HG02571 (cell line): ENCODE measurements at regions not wholly inside any gene's neighbourhood (a gene's known extent, or its start where the extent isn't known, plus 50 kb on each side); places are given as distances from the start of the nearest gene placed in this dataset.

ENCODE experiments used
- ATAC-seq: cut with Tn5 transposase; IDR thresholded peaks from one replicate; pipeline ENCODE4 v1.9.1; 2021; ENCODE audit warnings: mild to moderate bottlenecking, moderate library complexity; ENCODE audit not compliant: unreplicated experiment

DNA sequence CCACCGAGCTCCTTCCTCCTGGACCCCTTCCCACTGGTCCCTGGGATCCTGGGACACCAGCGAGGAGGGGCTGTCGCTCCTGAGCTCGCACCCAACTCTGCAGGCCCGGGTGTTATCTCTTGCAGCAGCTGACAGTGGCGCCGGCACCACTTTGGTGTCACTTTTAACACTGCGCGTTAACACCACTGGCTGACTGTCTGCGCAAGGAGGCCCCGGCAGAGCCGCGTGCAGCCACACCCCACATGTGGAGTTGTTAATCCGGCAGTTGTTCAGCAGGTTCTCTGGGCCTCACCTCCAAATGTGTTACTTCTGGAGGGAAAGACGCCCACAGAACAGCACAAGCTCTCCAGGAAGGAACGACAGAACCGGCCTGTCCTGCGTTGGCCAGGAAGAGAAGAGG lies 155.0 kb upstream of the GLI2 start:
- no peak for ATAC-seq

- no peak for ATAC-seq
These were observed 152.5 kb upstream of the GLI2 start for GRCh38 chr2:120583121-120583520.

DNA sequence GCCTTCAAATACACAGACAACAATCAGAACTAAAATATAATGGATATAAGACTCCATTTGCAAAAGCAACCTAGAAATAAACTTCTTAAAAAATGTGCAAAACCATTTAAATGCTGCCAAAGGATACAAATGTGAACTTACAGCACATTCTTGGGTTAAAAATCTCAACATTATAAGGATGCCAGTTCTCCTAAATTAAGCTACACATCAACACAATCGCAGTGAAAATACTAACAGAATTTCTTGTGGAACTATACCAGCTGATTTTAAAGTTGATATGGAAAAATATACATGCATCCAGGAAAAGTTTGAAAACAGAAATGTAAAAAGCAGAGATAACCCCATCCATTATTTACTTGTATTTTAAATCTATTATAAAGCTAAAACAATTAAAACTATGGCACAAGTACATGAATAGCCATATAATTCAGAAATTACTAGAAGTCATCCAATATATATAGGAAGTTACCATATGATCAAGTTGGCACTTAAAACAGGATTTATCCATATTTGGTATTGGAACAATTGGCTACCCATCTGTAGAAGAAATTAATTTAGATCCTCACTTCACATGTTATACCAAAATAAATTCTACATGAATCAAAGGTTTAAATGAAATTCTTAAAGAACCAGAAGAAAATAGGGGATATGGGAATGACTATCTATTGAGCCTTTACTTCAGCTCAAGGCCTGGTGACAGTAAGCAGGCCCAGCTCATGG lies 151.7 kb upstream of the GLI2 start:
- no peak for ATAC-seq

DNA sequence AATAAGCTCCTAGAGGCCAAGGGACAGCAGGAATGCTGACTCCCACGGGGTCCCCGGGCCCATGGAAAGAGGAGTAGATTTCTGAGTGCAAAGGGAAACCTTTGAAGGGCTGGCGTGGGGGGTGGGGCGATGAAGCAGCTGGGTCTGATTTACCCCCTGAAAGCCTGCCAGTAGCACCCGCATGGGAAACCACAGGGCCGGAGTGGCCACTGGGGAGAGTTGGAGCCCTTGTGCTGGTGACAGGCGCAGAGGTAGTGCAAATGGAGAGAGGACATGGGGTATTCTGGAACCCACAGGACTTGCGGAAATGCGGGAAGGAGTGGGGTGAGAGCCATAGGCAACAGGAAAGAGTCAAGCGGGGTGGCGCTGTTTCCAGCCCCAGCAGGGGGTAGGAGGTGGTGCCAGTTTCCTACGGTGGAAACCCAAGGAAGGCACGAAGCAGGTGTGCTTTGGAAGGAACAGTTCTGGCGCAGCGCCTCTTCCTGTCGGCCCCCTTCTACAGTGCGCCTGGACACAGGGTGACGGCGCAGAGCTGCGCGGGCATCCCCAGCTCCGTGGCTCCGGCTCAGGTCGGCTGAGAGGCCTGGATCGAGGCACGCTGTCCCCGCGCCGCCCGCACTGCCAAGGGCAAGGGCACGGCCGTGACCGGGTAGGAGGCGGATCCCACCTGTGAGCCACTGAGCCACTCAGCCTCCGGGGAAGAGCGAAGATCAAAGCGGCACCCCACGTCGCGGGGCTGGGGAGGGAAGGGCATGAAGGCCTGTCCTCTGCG lies 149.0 kb upstream of the GLI2 start:
- no peak for ATAC-seq

DNA sequence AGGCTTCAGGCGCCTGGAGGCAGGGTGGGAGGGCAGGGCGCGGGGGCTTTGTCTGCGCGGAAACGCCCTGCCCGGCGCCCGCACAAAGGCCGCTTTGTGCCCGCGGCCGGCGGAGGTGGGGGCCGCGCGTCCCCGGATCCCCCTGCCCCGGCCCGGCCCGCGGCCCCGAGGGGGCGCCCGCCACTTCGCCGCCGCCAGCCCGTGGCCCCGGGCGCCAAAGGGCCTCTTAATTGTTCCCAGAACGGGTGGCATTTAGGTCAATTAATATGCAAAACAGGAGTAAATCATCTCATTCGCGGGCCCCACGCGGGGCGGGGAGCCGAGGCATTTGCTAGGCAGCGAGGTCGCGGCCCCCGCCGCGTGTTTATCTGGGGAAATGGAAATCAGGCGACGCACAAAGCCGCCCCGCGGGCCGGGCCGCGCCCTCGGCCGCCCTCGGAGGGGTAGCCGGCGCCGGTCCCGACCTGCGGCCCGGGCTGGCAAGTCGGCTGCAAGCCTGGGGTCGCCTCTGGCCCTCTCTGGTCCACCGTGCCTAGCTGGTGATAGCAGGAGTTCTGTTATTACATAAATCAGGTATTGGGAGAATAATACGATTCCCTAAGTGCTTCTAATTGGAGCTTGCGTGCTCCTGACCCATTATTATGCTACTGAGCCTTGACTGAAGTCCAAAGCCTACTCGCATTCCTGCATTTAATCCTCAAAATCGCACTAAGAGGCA lies 148.2 kb upstream of the GLI2 start:
- ATAC-seq: no peak

DNA sequence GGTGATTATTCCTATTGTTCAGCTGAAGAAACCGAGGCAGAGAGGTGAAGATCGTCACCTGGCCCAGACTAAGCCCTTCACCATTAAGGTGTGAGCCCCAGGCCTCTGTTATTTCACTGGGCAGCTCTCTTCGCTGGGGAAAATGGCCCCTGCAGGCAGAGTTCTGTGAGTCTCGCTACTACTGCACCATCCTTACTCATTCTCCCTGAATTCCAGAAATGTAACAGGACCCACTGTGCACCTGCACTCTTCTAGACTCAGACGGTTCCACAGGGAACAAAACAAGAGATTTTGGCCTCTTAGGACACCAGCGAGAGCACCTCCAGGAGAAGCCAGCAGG lies 147.7 kb upstream of the GLI2 start:
- no peak for ATAC-seq

- no peak for ATAC-seq
These were observed 145.7 kb upstream of the GLI2 start for GRCh38 chr2:120589771-120590608.

DNA sequence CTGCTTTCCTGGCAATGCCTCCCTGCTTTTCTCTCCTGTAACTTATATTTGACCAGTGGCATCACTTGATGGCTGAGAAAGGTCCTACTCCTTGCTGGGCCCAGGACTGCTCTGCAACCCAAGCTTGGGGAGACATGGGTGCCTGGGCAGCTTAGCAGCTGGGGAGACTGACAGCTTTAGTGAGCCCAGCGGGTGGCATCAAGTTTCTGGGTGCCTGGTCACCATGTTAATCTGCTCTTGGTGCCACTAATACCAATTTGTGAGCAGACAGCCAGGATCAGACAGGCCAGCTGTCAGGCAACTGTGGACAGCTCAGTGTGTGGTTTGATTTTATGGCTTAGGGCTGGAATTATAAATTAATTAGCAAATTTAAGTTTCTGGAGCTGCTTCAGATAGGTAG lies 144.8 kb upstream of the GLI2 start:
- ATAC-seq: no peak

GRCh38 chr2:120591572-120591971 lies 144.1 kb upstream of the GLI2 start:
- no peak for ATAC-seq

- ATAC-seq: no peak
These were observed 143.6 kb upstream of the GLI2 start for GRCh38 chr2:120592084-120592483.

DNA sequence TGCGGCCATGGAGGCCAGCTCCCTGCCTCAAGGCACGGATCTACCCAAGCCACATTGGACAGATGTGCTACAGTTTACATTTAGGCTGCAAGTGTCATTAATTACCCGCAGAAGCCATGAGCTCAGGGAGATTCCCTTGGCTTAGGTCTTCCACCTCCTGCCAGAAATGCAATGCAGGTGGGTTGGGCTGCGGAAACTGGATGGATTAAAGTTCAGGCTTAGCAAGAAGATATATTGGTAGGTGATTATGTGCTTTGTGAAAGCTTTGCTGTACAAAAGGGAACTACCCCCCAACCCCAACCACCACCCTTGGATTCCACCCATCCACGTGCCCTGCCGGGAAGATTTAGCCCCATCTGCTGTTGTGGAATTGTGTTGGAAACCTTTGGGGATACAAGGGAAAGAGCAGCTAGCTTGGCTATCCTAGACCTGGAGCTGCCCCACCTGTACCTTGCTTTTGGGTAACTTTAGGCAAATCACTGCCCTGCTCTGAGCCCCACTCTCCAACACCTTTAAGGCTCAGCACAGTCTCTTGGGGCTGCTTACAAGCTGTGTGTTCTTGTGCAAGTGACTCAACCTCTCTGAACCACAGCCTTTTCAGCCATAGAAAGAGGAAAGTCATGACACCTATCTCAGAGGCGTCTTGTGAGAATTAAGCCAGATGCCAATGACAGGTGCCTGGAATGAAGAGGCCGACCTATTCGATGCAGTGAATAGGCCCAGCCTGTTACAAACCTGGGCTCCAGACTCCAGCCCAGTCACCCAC lies 141.6 kb upstream of the GLI2 start:
- ATAC-seq: no peak

DNA sequence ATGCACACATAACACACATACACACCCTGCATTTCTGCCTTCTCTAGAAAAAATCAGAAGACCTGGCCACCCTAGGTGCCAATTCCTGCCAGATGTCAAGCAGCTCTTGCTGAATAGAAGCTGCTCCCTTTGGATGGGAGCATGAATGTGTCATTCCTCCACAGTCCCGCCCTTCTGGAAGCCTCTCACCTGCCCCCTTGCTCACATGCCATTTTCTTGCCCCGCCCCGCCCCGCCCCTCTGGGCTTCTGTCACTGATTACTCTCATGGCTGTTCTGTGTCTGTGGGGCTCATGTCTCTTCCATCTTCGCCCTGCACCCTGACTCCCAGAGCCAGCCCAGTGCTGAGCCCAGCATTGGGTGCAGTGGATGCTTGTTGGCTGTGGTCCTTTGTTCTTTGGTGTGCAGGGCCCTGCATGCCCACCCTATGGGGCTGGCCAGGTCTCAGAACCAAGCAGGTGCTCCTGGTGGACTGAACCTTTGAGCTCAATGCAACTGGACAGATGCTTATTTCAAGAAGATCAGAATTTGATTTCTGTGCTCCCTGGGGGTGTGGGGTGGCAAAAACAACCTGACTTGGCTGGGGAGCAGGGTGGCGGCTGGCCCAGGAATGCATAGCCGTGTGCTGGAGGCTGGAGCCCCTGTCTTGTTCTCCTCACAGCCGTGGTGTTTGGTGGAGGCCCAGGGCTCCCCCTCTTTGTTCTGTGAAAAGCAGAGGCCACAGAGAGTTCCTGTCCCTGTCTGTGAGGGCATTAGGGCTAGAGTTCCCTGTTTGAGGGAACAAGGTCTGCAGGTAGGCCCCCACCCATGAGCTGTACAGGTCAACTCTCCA lies 140.6 kb upstream of the GLI2 start:
- ATAC-seq: no peak

DNA sequence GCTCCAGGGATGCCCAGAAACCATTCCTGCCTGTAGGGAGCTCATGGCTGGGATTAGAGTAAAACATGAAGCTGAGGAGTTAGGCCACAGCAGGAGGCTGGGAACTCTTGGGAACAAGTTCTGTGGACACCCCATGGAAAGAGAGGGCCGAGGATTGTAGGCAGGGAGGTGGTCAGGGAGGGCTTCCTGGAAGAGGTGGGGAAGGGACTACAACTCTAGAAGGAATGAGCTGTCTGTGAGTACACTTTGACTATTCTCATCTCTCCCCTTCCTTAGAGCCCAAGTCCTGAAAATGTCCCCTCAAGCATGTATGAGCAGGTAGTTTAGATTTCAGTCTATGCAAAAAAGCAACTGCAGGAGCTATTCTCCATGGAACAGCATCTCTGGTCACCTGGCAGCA lies 139.9 kb upstream of the GLI2 start:
- ATAC-seq: no peak

DNA sequence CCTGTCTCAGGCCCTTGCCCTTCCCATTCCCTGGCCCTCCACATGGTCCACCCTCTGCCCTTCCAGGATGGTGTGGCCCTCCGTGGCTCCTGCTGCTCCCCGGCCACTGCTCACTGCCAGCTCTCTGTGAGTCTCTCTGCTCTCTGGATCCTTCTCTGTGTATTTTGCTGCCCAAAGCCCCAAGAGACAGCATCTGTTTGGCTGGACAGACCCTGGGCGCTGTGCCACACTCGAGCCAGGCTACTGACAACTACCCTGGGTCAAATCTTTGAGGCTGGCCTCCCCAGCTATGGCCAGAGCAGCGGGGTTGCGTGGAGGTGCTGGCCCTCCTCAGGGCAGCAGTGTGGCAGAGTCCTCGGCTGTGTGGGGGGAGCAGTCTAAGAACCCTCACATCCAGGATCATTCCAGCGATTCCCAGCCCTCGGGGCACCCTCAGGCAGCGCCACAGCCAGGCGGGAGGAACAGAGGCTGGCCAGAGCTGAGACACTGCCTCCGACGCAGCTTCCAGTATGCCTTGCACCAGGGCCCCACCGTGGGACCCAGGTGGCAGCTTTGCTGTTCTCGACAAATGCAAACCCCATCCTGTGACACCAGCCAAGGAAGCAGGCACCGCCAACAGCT lies 139.4 kb upstream of the GLI2 start:
- ATAC-seq: no peak

DNA sequence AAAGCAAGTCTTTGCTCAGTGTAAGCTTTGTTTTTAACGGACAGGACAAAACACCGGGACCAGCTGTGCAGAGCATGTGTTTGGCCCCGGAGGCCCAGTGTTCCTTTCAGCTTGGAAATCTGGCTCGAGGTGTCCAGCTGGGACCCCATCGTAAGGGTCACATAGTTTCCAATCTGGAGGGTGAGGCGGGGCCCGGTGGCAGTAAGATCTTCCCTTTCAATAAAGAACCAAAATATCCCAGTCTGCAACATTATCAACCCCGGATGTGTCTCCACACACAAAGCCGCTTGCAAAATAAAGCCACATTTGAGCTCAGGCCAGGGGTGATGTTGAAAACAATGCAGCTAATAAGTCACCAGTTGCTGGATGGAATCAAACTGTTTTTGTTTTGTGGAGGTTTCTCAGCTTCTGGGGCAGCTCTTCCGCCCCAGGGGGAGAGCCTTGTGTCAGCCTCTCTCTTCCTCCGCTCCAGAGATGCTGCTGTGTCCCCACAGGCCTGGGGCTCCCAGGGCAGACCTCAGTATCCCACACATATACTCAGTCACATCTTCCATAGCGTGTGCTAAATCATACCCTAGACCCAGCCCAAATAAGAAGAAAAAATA lies 138.6 kb upstream of the GLI2 start:
- ATAC-seq: no peak

GRCh38 chr2:120597595-120598193 lies 138.0 kb upstream of the GLI2 start:
- no peak for ATAC-seq

DNA sequence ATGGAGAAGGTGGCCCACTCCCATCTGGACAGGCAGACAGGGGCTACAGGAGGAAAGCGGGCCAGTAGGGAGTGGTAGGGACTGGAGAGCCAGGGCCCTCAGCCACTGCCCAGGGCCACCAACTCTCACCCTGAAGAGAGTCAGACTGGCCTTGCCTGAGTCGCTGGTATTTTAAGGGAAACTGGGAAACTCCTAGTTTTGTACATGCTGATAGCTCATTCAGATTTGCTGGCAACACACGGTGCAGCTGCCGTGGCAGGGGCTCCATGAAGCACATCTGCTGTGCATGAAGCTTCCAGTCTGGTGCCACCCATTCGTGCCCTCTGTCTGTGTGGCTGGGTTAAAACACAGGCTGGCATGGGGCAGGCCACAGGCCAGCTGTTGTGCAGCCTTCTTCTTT lies 137.3 kb upstream of the GLI2 start:
- no peak for ATAC-seq

GRCh38 chr2:120599072-120599471 lies 136.6 kb upstream of the GLI2 start:
- no peak for ATAC-seq
